Upper lobe of left lung (tissue), 6 donors: ENCODE measurements at regions not wholly inside any gene's neighbourhood (a gene's known extent, or its start where the extent isn't known, plus 50 kb on each side); places are given as distances from the start of the nearest gene placed in this dataset.

ENCODE experiments used
- ATAC-seq, 2 donors: fragments of 200-7000 bp; cut with Tn5 transposase; one replicate each; pipeline ENCODE4 v1.9.1; 2022; ENCODE audit warnings: mild to moderate bottlenecking in 2 of 2, moderate library complexity in 2 of 2; ENCODE audit not compliant: low FRiP score in 2 of 2
- DNase-seq, 2 donors: peaks; one replicate each; pipeline ENCODE4 v3.0.0-alpha.2; 2019 to 2020
- H3K27ac ChIP-seq, 4 donors: fragments of 200-600 bp; sonication (generic); one replicate each; pipeline ENCODE4 v1.5.1; 2016 to 2019
- H3K27me3 ChIP-seq, 4 donors: fragments of 200-600 bp; sonication (generic); one replicate each; pipeline ENCODE4 v1.5.1; 2017 to 2019
- H3K36me3 ChIP-seq, 4 donors: fragments of 200-600 bp; sonication (generic); one replicate each; pipeline ENCODE4 v1.5.1; 2016 to 2019
- H3K4me1 ChIP-seq, 4 donors: fragments of 200-600 bp; sonication (generic); one replicate each; pipeline ENCODE4 v1.5.1; 2018 to 2019
- H3K4me3 ChIP-seq, 4 donors: fragments of 200-600 bp; sonication (generic); one replicate each; pipeline ENCODE4 v1.5.1; 2017 to 2019; ENCODE audit warnings: mild to moderate bottlenecking in 2 of 4, moderate library complexity in 1 of 4
- H3K9me3 ChIP-seq, 4 donors: fragments of 200-600 bp; sonication (generic); one replicate each; pipeline ENCODE4 v1.5.1; 2018 to 2019
- CTCF ChIP-seq, 6 experiments: fragments of 450-650 bp in 4 of 6; fragments of 200-600 bp in 2 of 6; sonication (generic) in 2 of 6; IDR thresholded peaks; one replicate each; pipeline ENCODE4 v1.5.1; 2016 to 2019; ENCODE audit warnings: antibody characterized with exemption in 6 of 6
- EP300 ChIP-seq, 4 donors: sonication (generic); formaldehyde crosslinking; IDR thresholded peaks; one replicate each; pipeline ENCODE4 v1.5.1; 2017; ENCODE audit warnings: antibody characterized with exemption in 4 of 4, control low read depth in 2 of 4
- POLR2A ChIP-seq, 4 donors: fragments of 450-650 bp; IDR thresholded peaks; one replicate each; pipeline ENCODE4 v1.5.1; 2016 to 2017; ENCODE audit warnings: antibody characterized with exemption in 4 of 4, mild to moderate bottlenecking in 2 of 4
- POLR2AphosphoS5 ChIP-seq, 2 donors: sonication (generic); formaldehyde crosslinking; IDR thresholded peaks; one replicate each; pipeline ENCODE4 v1.5.1; 2017; ENCODE audit warnings: antibody characterized with exemption in 2 of 2
- WGBS, 2 donors: methylation state at CpG; one replicate each; pipeline ENCODE4 v1.1.5; 2017 to 2018; 5-methylcytosine and 5-hydroxymethylcytosine counted together
- donor health status: DM: no; HTN: no; CAD: no; lungs with moderate emphysema.
- donor health status: DM: no; HTN: yes; CAD: no; lungs with severe emphysema.

GRCh38 chrX:150225756-150226155 is 137.4 kb upstream of the MAMLD1 start:
- Histone ChIP-seq H3K36me3 (no peaks in the 10 kb centered on the region), H3K27ac (no peak overlapping the region), H3K4me1 (no peaks in the 10 kb centered on the region), H3K9me3 (no peaks in the 10 kb centered on the region), H3K27me3 (no peaks in the 10 kb centered on the region), H3K4me3 (no peak overlapping the region)
- TF ChIP-seq POLR2AphosphoS5 (IDR thresholded peaks at IDR 0.05): no peak
- no peak for TF ChIP-seq EP300 (IDR thresholded peaks at IDR 0.05)
- ATAC-seq: no peak
- WGBS, 2 donors: 62 to 95% methylated on average over 4 to 11 of the region's 11 CpGs
- DNase-seq: no peak

GRCh38 chrX:150226223-150226965 is 136.7 kb upstream of the MAMLD1 start:
- WGBS, 2 donors: 73 to 89% methylated on average over 9 of the region's 9 CpGs

GRCh38 chrX:150227321-150227860 is 135.7 kb upstream of the MAMLD1 start:
- WGBS, 2 donors: 57 to 71% methylated on average over 6 to 7 of the region's 7 CpGs
- no peaks in the 10 kb centered on the region for H3K27me3 ChIP-seq
- DNase-seq (no peak), ATAC-seq (no peak)
- H3K9me3 ChIP-seq: no peaks in the 10 kb centered on the region
- no peak overlapping the region for H3K27ac ChIP-seq
- no peaks in the 10 kb centered on the region for H3K36me3 ChIP-seq
- H3K4me1 ChIP-seq: no peaks in the 10 kb centered on the region
- no peak for TF ChIP-seq POLR2A (IDR thresholded peaks at IDR 0.05)
- TF ChIP-seq CTCF (IDR thresholded peaks at IDR 0.05): no peak
- no peak for TF ChIP-seq EP300 (IDR thresholded peaks at IDR 0.05)
- TF ChIP-seq POLR2AphosphoS5 (IDR thresholded peaks at IDR 0.05): no peak
- no peak overlapping the region for H3K4me3 ChIP-seq

More at GRCh38 chrX:150226223-150226965, 136.7 kb upstream of the MAMLD1 start:
- TF ChIP-seq POLR2A (IDR thresholded peaks at IDR 0.05) (no peak), POLR2AphosphoS5 (IDR thresholded peaks at IDR 0.05) (no peak), CTCF (IDR thresholded peaks at IDR 0.05) (no peak), EP300 (IDR thresholded peaks at IDR 0.05) (no peak)
- H3K9me3 ChIP-seq: no peaks in the 10 kb centered on the region
- no peak overlapping the region for H3K4me3 ChIP-seq
- DNase-seq: no peak
- H3K27ac ChIP-seq: no peak overlapping the region
- no peaks in the 10 kb centered on the region for H3K4me1 ChIP-seq
- no peaks in the 10 kb centered on the region for H3K27me3 ChIP-seq
- no peaks in the 10 kb centered on the region for H3K36me3 ChIP-seq
- no peak for ATAC-seq

- TF ChIP-seq CTCF (IDR thresholded peaks at IDR 0.05): no peak
Observed at GRCh38 chrX:150227873-150228410, 135.2 kb upstream of the MAMLD1 start.

DNA sequence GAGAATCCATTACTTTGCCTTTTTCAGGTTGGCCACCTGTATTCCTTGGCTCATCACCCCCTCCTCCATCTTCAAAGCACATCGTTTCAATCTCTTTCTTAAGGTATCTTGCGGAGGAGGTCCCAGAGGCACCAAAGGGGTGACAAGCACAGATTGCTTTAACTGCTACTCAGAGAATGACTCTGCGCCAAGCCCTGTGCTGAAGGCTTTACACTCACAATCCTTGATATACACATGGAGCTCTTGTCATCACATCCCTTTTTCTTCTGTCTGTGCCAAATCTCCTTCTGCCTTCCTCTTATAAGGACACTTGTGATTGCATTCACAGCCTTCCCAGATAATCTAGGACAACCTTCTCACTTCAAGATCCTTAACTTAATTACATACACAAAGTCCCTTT is 134.7 kb upstream of the MAMLD1 start:
- TF ChIP-seq EP300 (IDR thresholded peaks at IDR 0.05) (no peak), POLR2A (IDR thresholded peaks at IDR 0.05) (no peak), POLR2AphosphoS5 (IDR thresholded peaks at IDR 0.05) (no peak), CTCF (IDR thresholded peaks at IDR 0.05) (no peak)
- H3K4me3 ChIP-seq: no peak overlapping the region
- no peaks in the 10 kb centered on the region for H3K9me3 ChIP-seq
- H3K27me3 ChIP-seq: no peaks in the 10 kb centered on the region
- DNase-seq (no peak), ATAC-seq (no peak)
- no peaks in the 10 kb centered on the region for H3K36me3 ChIP-seq
- WGBS, 2 donors: 75 to 93% methylated on average over 3 of the region's 3 CpGs
- no peaks in the 10 kb centered on the region for H3K4me1 ChIP-seq
- H3K27ac ChIP-seq: no peak overlapping the region

More at GRCh38 chrX:150227873-150228410, 135.2 kb upstream of the MAMLD1 start:
- Histone ChIP-seq H3K4me1 (no peaks in the 10 kb centered on the region), H3K36me3 (no peaks in the 10 kb centered on the region), H3K9me3 (no peaks in the 10 kb centered on the region), H3K27me3 (no peaks in the 10 kb centered on the region), H3K4me3 (no peak overlapping the region), H3K27ac (no peak overlapping the region)
- WGBS, 2 donors: 79% methylated on average over 7 of the region's 7 CpGs; no CpG with 5 or more reads in 1 of the 2 donors
- ATAC-seq: no peak
- DNase-seq: no peak
